ENCODE measurements at regions not wholly inside any gene's neighbourhood (a gene's known extent, or its start where the extent isn't known, plus 50 kb on each side); places are given as distances from the start of the nearest gene placed in this dataset.

- Histone ChIP-seq H3K27me3 (ENCODE audit: low read depth, low read length) (no peaks in the 10 kb centered on the region), H3K4me3 (ENCODE audit: low read depth in 1 of 2, low read length in 2 of 2) (peak overlapping the region; percentile 76 to 81), H3K27ac (ENCODE audit: low read length) (peak overlapping the region; percentile 72), H3K9me3 (ENCODE audit: control insufficient read depth in 1 of 2, low read length in 2 of 2) (no peaks in the 10 kb centered on the region), H3K4me1 (ENCODE audit: control insufficient read depth in 1 of 2, insufficient read depth in 2 of 2, low read length in 2 of 2) (peaks cover 5 to 28% of the 10 kb centered on the region in 2 donors), H3K36me3 (ENCODE audit: control insufficient read depth in 1 of 2, insufficient read depth in 2 of 2, low read length in 2 of 2) (no peaks in the 10 kb centered on the region)
These were observed 55.0 kb upstream of the GSE1 start for GRCh38 chr16:85557971-85558657.

GRCh38 chr16:85560932-85561247, 52.2 kb upstream of the GSE1 start:
- H3K27me3 ChIP-seq (ENCODE audit: low read depth, low read length): no peaks in the 10 kb centered on the region
- H3K4me1 ChIP-seq (ENCODE audit: control insufficient read depth in 1 of 2, insufficient read depth in 2 of 2, low read length in 2 of 2): peaks cover 5 to 31% of the 10 kb centered on the region in 2 donors
- no peak overlapping the region for H3K27ac ChIP-seq (ENCODE audit: low read length)
- no peak overlapping the region for H3K4me3 ChIP-seq (ENCODE audit: low read depth in 1 of 2, low read length in 2 of 2)
- H3K36me3 ChIP-seq (ENCODE audit: control insufficient read depth in 1 of 2, insufficient read depth in 2 of 2, low read length in 2 of 2): no peaks in the 10 kb centered on the region
- no peaks in the 10 kb centered on the region for H3K9me3 ChIP-seq (ENCODE audit: control insufficient read depth in 1 of 2, low read length in 2 of 2)

GRCh38 chr16:85561248-85562092, 51.7 kb upstream of the GSE1 start:
- no peak overlapping the region for H3K4me3 ChIP-seq (ENCODE audit: low read depth in 1 of 2, low read length in 2 of 2)
- no peaks in the 10 kb centered on the region for H3K9me3 ChIP-seq (ENCODE audit: control insufficient read depth in 1 of 2, low read length in 2 of 2)
- H3K36me3 ChIP-seq (ENCODE audit: control insufficient read depth in 1 of 2, insufficient read depth in 2 of 2, low read length in 2 of 2): no peaks in the 10 kb centered on the region
- H3K27me3 ChIP-seq (ENCODE audit: low read depth, low read length): no peaks in the 10 kb centered on the region
- no peak overlapping the region for H3K27ac ChIP-seq (ENCODE audit: low read length)
- peaks cover 5 to 31% of the 10 kb centered on the region in 2 donors for H3K4me1 ChIP-seq (ENCODE audit: control insufficient read depth in 1 of 2, insufficient read depth in 2 of 2, low read length in 2 of 2)

GRCh38 chr16:85562093-85562786, 50.9 kb upstream of the GSE1 start:
- H3K36me3 ChIP-seq (ENCODE audit: control insufficient read depth in 1 of 2, insufficient read depth in 2 of 2, low read length in 2 of 2): no peaks in the 10 kb centered on the region
- no peaks in the 10 kb centered on the region for H3K9me3 ChIP-seq (ENCODE audit: control insufficient read depth in 1 of 2, low read length in 2 of 2)
- no peaks in the 10 kb centered on the region for H3K27me3 ChIP-seq (ENCODE audit: low read depth, low read length)
- no peak overlapping the region for H3K4me3 ChIP-seq (ENCODE audit: low read depth in 1 of 2, low read length in 2 of 2)
- no peak overlapping the region for H3K27ac ChIP-seq (ENCODE audit: low read length)
- peaks cover 5 to 28% of the 10 kb centered on the region in 2 donors for H3K4me1 ChIP-seq (ENCODE audit: control insufficient read depth in 1 of 2, insufficient read depth in 2 of 2, low read length in 2 of 2)

GRCh38 chr16:85563034-85563433, 50.1 kb upstream of the GSE1 start:
- Histone ChIP-seq H3K27ac (ENCODE audit: low read length) (no peak overlapping the region), H3K9me3 (ENCODE audit: control insufficient read depth in 1 of 2, low read length in 2 of 2) (no peaks in the 10 kb centered on the region), H3K36me3 (ENCODE audit: control insufficient read depth in 1 of 2, insufficient read depth in 2 of 2, low read length in 2 of 2) (no peaks in the 10 kb centered on the region), H3K27me3 (ENCODE audit: low read depth, low read length) (no peaks in the 10 kb centered on the region), H3K4me1 (ENCODE audit: control insufficient read depth in 1 of 2, insufficient read depth in 2 of 2, low read length in 2 of 2) (peaks cover 7 to 20% of the 10 kb centered on the region in 2 donors), H3K4me3 (ENCODE audit: low read depth in 1 of 2, low read length in 2 of 2) (no peak overlapping the region)

Data from muscle layer of duodenum (tissue), 2 donors.